CD4-positive, CD25-positive, alpha-beta regulatory T cell (primary cell): ENCODE measurements at regions not wholly inside any gene's neighbourhood (a gene's known extent, or its start where the extent isn't known, plus 50 kb on each side); places are given as distances from the start of the nearest gene placed in this dataset.

Experiments used
- ATAC-seq, 2 donors: fragments of 150-1000 bp; cut with Tn5 transposase; one replicate each; pipeline ENCODE4 v1.10.0; 2021; ENCODE audit warnings: low read depth in 2 of 2, moderate number of reproducible peaks in 2 of 2, moderate library complexity in 1 of 2
- DNase-seq, 3 donors: peaks; one replicate each; pipeline versions ENCODE4 v3.0.0 to v3.0.0-alpha.2; 2012 to 2022; ENCODE audit warnings: mixed read lengths in 1 of 3
- H3K27ac ChIP-seq: one replicate; pipeline ENCODE4 v1.7.0; 2013; ENCODE audit warnings: mild to moderate bottlenecking, low read length; ENCODE audit not compliant: insufficient read depth, poor library complexity, severe bottlenecking
- H3K27me3 ChIP-seq: one replicate; pipeline ENCODE4 v1.7.0; 2013; ENCODE audit warnings: low read length; ENCODE audit not compliant: control insufficient read depth, insufficient read depth
- H3K36me3 ChIP-seq: one replicate; pipeline ENCODE4 v1.7.0; 2013; ENCODE audit warnings: mild to moderate bottlenecking, low read length, moderate library complexity; ENCODE audit not compliant: control insufficient read depth, insufficient read depth
- H3K4me1 ChIP-seq: 2 replicates; pipeline ENCODE4 v1.7.0; 2013; ENCODE audit warnings: mild to moderate bottlenecking, low read length; ENCODE audit not compliant: insufficient read depth, control insufficient read depth, poor library complexity, severe bottlenecking
- H3K4me3 ChIP-seq: one replicate; pipeline ENCODE4 v1.7.0; 2013; ENCODE audit warnings: low read depth, mild to moderate bottlenecking, low read length, moderate library complexity
- H3K9me3 ChIP-seq, 2 experiments: 1 replicate in 1 of 2; 2 replicates in 1 of 2; pipeline ENCODE4 v1.7.0; 2013; ENCODE audit warnings: low read length in 2 of 2, mild to moderate bottlenecking in 1 of 2, moderate library complexity in 1 of 2; ENCODE audit not compliant: control insufficient read depth in 2 of 2
- H3K27ac Mint-ChIP-seq, 3 donors: one replicate each; pipeline ENCODE4 v1.8.0; 2020 to 2022; ENCODE audit warnings: mild to moderate bottlenecking in 3 of 3, mixed read lengths in 3 of 3, moderate library complexity in 2 of 3
- H3K27me3 Mint-ChIP-seq: one replicate; pipeline ENCODE4 v1.8.0; 2022; ENCODE audit warnings: mild to moderate bottlenecking, mixed read lengths
- H3K36me3 Mint-ChIP-seq: one replicate; pipeline ENCODE4 v1.8.0; 2020; ENCODE audit warnings: mixed read lengths
- H3K4me1 Mint-ChIP-seq, 4 donors: one replicate each; pipeline ENCODE4 v1.8.0; 2020 to 2022; ENCODE audit warnings: mixed read lengths in 4 of 4, mild to moderate bottlenecking in 1 of 4
- H3K4me3 Mint-ChIP-seq, 4 donors: one replicate each; pipeline ENCODE4 v1.8.0; 2020 to 2022; ENCODE audit warnings: mild to moderate bottlenecking in 4 of 4, mixed read lengths in 4 of 4, moderate library complexity in 3 of 4
- H3K9me3 Mint-ChIP-seq, 7 donors: one replicate each; pipeline ENCODE4 v1.8.0; 2020 to 2022; ENCODE audit warnings: mixed read lengths in 7 of 7, mild to moderate bottlenecking in 3 of 7, moderate library complexity in 2 of 7

DNA sequence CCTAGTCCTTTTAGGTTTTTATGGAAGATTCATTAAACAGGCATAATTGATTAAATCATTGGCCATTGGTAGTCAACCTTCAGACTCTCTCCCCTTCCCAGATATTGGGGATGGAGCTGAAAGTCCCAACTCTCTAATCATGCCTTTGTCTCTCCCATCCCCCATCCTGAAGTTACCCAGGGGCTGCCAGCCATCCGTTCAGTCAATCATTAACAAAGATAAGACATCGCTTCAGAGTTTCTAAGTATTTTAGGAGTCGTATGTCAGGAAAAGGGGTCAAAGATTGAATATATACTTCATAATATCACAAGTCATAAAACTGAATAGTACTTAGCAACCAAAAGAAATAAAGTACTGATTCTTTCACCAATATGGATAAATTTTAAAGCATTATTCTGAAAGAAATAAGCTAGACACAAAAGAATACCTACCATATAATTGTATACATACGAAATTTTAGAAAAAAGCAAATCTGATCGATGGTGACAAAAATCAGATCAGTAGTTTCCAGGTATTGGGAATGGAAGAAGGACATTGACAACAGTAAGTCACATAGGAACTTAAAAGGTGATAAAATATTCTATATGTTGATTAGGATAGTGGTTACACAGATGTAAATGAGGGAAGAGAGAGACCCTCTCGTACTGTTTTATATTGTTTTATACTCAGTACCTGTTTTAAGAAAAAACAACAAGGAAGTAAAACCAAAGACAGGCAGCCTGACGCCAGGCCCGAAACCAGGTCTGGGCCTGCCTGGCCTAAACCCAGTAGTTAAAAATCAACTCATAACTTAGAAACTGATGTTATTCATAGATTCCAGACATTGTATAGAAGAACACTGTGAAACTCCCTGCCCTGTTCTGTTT lies 414.4 kb downstream of the DAD1 start:
- H3K4me1 ChIP-seq: no peaks in the 10 kb centered on the region
- DNase-seq: no peak
- no peak for ATAC-seq
- peak overlapping the region in 1 of 4 donors; percentile 4 for H3K4me3 Mint-ChIP-seq
- H3K27ac ChIP-seq: no peak overlapping the region
- no peak overlapping the region for H3K4me3 ChIP-seq
- H3K27me3 Mint-ChIP-seq: no peaks in the 10 kb centered on the region
- H3K9me3 ChIP-seq: no peaks in the 10 kb centered on the region
- H3K27ac Mint-ChIP-seq: no peak overlapping the region
- no peaks in the 10 kb centered on the region for H3K36me3 ChIP-seq
- H3K4me1 Mint-ChIP-seq: peaks cover 0 to 15% (median 3%) of the 10 kb centered on the region in 4 donors
- no peaks in the 10 kb centered on the region for H3K9me3 Mint-ChIP-seq
- H3K27me3 ChIP-seq: no peaks in the 10 kb centered on the region
- H3K36me3 Mint-ChIP-seq: no peaks in the 10 kb centered on the region

DNA sequence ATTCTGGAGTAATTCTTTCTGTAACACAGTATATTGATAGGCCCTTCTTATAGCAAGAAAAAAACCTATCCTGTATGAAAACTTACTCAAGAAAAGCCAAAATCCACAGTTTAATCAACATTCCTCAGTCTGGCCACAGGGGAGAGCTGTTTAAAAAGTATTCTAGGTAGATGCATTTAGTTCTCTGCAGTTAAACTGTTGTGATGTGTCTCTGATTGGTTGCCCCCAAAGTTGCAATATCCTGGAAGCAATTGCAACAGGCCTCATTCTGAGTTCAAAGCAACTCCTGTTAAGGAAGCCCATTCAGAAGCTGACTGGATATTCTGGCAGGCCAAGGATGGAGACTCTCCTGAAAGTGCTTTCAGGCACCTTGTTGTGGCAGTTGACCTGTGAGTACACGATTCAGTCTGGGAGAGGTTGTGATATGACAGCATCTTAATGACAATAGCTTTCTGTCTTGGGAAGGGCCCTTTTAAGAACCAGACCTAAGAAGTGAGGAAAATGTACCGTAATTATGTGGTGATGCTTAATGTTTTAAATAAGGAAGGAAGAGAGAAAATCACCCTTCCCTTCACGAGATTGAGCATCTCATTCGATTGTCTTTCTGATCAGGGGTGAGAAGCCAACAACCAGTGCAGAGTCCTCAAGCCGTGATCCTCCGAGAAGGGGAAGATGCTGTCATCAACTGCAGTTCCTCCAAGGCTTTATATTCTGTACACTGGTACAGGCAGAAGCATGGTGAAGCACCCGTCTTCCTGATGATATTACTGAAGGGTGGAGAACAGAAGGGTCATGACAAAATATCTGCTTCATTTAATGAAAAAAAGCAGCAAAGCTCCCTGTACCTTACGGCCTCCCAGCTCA lies 420.7 kb downstream of the DAD1 start:
- Histone ChIP-seq H3K27ac (peak overlapping the region; percentile 33), H3K9me3 (no peaks in the 10 kb centered on the region), H3K36me3 (no peaks in the 10 kb centered on the region), H3K4me1 (no peaks in the 10 kb centered on the region), H3K4me3 (peak overlapping the region; percentile 62), H3K27me3 (no peaks in the 10 kb centered on the region)
- peaks cover 0 to 1% (median 0%) of the 10 kb centered on the region in 4 donors for H3K4me1 Mint-ChIP-seq
- H3K27me3 Mint-ChIP-seq: no peaks in the 10 kb centered on the region
- no peaks in the 10 kb centered on the region for H3K9me3 Mint-ChIP-seq
- no peaks in the 10 kb centered on the region for H3K36me3 Mint-ChIP-seq
- DNase-seq: peak in 1 of 3 donors; percentile 39
- H3K4me3 Mint-ChIP-seq: peak overlapping the region; percentile 64 to 85 (median 82)
- ATAC-seq: no peak
- H3K27ac Mint-ChIP-seq: peak overlapping the region in 2 of 3 donors; percentile 44 to 86

DNA sequence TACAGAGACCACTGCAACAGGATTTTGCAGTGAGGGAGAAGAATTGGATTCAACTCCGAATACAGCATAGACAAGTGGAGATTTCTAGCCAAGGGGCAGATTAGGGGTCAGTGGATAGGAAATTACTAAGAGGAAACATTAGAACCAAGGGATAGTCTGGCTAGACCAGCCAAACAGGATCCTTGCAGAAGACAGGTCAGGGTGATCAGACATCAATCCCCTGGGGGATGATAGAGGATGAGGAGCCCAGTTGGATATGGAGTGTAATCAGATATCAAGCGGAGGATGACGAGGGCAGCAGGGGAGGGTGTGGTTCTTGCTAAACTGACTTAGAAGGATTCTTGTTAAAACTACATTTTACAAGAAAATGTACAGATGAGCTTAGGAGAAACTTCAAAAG lies 424.4 kb downstream of the DAD1 start:
- no peaks in the 10 kb centered on the region for H3K36me3 Mint-ChIP-seq
- H3K4me1 ChIP-seq: no peaks in the 10 kb centered on the region
- no peaks in the 10 kb centered on the region for H3K36me3 ChIP-seq
- peaks cover 0 to 8% (median 5%) of the 10 kb centered on the region in 4 donors for H3K4me1 Mint-ChIP-seq
- H3K9me3 Mint-ChIP-seq: no peaks in the 10 kb centered on the region
- no peak overlapping the region for H3K27ac Mint-ChIP-seq
- ATAC-seq: no peak
- DNase-seq: no peak
- H3K27ac ChIP-seq: no peak overlapping the region
- no peaks in the 10 kb centered on the region for H3K27me3 Mint-ChIP-seq
- H3K4me3 Mint-ChIP-seq: no peak overlapping the region
- no peaks in the 10 kb centered on the region for H3K27me3 ChIP-seq
- no peak overlapping the region for H3K4me3 ChIP-seq
- H3K9me3 ChIP-seq: no peaks in the 10 kb centered on the region

DNA sequence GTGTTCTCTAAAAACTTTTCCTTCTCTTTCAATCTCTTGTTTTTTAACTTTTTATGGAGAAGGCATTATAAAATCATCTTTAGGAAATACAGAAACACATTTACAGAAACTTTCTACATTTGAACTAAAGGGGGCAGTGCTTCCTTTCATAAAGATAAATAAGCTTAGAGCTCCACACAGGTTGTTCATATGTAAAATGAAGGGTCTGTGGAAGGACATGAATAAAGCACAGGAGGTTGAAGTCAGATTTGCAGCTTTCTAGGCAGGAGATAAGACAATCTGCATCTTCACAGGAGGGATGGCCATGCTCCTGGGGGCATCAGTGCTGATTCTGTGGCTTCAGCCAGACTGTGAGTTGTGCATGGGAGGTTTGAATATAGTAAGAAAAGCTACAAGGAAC lies 426.0 kb downstream of the DAD1 start:
- Mint-ChIP-seq H3K4me3 (peak overlapping the region; percentile 82 to 95 (median 87)), H3K4me1 (peaks cover 0 to 10% (median 5%) of the 10 kb centered on the region in 4 donors), H3K27ac (peak overlapping the region in 2 of 3 donors; percentile 66 to 76), H3K27me3 (no peaks in the 10 kb centered on the region), H3K9me3 (no peaks in the 10 kb centered on the region), H3K36me3 (no peaks in the 10 kb centered on the region)
- Histone ChIP-seq H3K4me3 (peak overlapping the region; percentile 62), H3K9me3 (no peaks in the 10 kb centered on the region), H3K36me3 (no peaks in the 10 kb centered on the region), H3K27me3 (no peaks in the 10 kb centered on the region), H3K4me1 (no peaks in the 10 kb centered on the region), H3K27ac (no peak overlapping the region)
- ATAC-seq: no peak
- peak in 1 of 3 donors; percentile 40 for DNase-seq

DNA sequence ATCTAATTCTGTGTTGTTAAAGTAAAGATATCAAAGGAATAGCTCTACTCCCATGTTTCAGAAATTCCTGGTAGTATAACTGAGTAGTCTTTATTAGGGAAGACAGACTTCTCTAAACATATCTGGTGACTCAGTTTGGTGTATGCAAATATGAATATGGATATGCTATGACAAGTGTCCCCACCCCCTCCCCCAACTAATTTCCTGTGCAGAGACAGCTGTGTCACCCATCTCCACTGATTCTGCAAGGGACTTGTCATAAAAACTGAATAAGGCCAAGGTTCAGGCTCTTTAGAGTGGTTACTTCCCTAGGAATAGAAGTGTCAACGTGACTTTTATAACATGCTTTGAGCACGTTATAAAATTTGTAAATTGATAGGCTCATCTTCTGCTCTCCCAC lies 429.1 kb downstream of the DAD1 start:
- no peaks in the 10 kb centered on the region for H3K27me3 Mint-ChIP-seq
- H3K4me3 ChIP-seq: no peak overlapping the region
- H3K9me3 Mint-ChIP-seq: no peaks in the 10 kb centered on the region
- ATAC-seq (no peak), DNase-seq (peak in 1 of 3 donors; percentile 47)
- no peak overlapping the region for H3K4me3 Mint-ChIP-seq
- H3K36me3 ChIP-seq: no peaks in the 10 kb centered on the region
- no peaks in the 10 kb centered on the region for H3K36me3 Mint-ChIP-seq
- H3K27me3 ChIP-seq: no peaks in the 10 kb centered on the region
- H3K4me1 ChIP-seq: no peaks in the 10 kb centered on the region
- peaks cover 0 to 10% (median 5%) of the 10 kb centered on the region in 4 donors for H3K4me1 Mint-ChIP-seq
- no peaks in the 10 kb centered on the region for H3K9me3 ChIP-seq
- no peak overlapping the region for H3K27ac ChIP-seq
- no peak overlapping the region for H3K27ac Mint-ChIP-seq

DNA sequence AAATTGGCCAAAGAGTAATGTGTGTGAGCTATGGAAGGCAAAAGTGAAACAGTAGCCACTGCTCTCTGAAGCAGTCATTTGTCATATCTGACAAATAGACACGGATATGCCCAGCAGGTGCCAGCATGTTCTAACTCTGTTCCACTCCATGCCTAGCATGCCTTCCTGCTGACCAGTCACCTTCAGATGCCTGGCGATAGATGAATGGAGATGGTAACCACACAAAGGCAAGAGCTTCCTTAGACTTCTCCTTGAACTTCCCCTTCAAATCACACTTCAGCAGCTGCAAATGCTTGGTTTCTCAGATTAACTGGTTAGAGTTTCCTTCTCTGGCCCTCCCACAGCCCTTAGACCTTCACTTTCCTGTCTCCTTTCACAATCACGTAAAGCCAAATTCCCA lies 429.9 kb downstream of the DAD1 start:
- H3K4me3 ChIP-seq: no peak overlapping the region
- H3K4me1 Mint-ChIP-seq: peaks cover 0 to 10% (median 5%) of the 10 kb centered on the region in 4 donors
- H3K27ac ChIP-seq: no peak overlapping the region
- H3K9me3 ChIP-seq: no peaks in the 10 kb centered on the region
- H3K4me1 ChIP-seq: no peaks in the 10 kb centered on the region
- DNase-seq: no peak
- no peaks in the 10 kb centered on the region for H3K36me3 ChIP-seq
- no peaks in the 10 kb centered on the region for H3K27me3 ChIP-seq
- ATAC-seq: no peak
- H3K36me3 Mint-ChIP-seq: no peaks in the 10 kb centered on the region
- H3K4me3 Mint-ChIP-seq: no peak overlapping the region
- no peaks in the 10 kb centered on the region for H3K27me3 Mint-ChIP-seq
- H3K27ac Mint-ChIP-seq: no peak overlapping the region
- no peaks in the 10 kb centered on the region for H3K9me3 Mint-ChIP-seq

DNA sequence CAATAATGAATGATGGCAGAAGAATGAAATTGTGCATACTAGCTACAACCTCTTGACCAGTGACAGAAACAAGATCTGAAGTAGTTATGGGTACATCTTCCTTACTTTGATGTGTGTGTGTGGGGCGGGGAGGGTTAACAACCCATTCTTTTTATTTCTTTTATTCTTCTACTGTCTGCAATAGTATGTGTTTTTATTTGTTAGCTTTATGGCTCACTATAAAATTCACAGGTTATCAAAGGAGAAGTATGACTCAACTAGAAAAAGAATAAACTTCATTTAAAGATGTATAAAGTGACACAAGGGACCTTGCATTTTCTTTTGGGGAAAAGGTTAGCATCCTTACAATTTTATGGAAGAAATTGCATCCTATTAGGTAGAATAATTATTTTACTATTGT lies 430.5 kb downstream of the DAD1 start:
- Histone ChIP-seq H3K36me3 (no peaks in the 10 kb centered on the region), H3K9me3 (no peaks in the 10 kb centered on the region), H3K4me1 (no peaks in the 10 kb centered on the region), H3K27me3 (no peaks in the 10 kb centered on the region), H3K27ac (no peak overlapping the region), H3K4me3 (no peak overlapping the region)
- H3K36me3 Mint-ChIP-seq: no peaks in the 10 kb centered on the region
- H3K27ac Mint-ChIP-seq: no peak overlapping the region
- ATAC-seq: no peak
- H3K27me3 Mint-ChIP-seq: no peaks in the 10 kb centered on the region
- DNase-seq: no peak
- H3K4me3 Mint-ChIP-seq: no peak overlapping the region
- H3K4me1 Mint-ChIP-seq: peaks cover 0 to 10% (median 5%) of the 10 kb centered on the region in 4 donors
- no peaks in the 10 kb centered on the region for H3K9me3 Mint-ChIP-seq
